Activated CD4-positive, alpha-beta memory T cell treated with anti-CD3 and anti-CD28 coated beads, Interleukin-2, amount 10 ng/mL, durations not matched to agents 7 days and 5 days (primary cell): ENCODE measurements at regions not wholly inside any gene's neighbourhood (a gene's known extent, or its start where the extent isn't known, plus 50 kb on each side); places are given as distances from the start of the nearest gene placed in this dataset.

Source experiments
- CTCF ChIA-PET: fragments of 350-600 bp; sonication (Branson Sonifier 250); formaldehyde crosslinking; loops from one replicate; lab custom pipeline; 2021; ENCODE audit warnings: antibody characterized with exemption, inconsistent platforms; lab: Charles Lee
- POLR2A ChIA-PET: fragments of 350-600 bp; sonication (Branson Sonifier 250); formaldehyde crosslinking; loops from one replicate; lab custom pipeline; 2021; ENCODE audit warnings: antibody characterized with exemption; lab: Charles Lee
- DNase-seq: peaks from one replicate; pipeline ENCODE4 v3.0.0-alpha.2; 2020
- H3K27ac Mint-ChIP-seq: one replicate; pipeline ENCODE4 v1.8.0; 2021; ENCODE audit warnings: mild to moderate bottlenecking, mixed read lengths
- H3K27me3 Mint-ChIP-seq: one replicate; pipeline ENCODE4 v1.8.0; 2021; ENCODE audit warnings: mixed read lengths
- H3K36me3 Mint-ChIP-seq: one replicate; pipeline ENCODE4 v1.8.0; 2021; ENCODE audit warnings: low read depth, mixed read lengths
- H3K4me1 Mint-ChIP-seq: one replicate; pipeline ENCODE4 v1.8.0; 2021; ENCODE audit warnings: mixed read lengths
- H3K4me3 Mint-ChIP-seq: one replicate; pipeline ENCODE4 v1.8.0; 2021; ENCODE audit warnings: mild to moderate bottlenecking, mixed read lengths
- H3K9me3 Mint-ChIP-seq: one replicate; pipeline ENCODE4 v1.8.0; 2021; ENCODE audit warnings: mixed read lengths

GRCh38 chr3:189457631-189458412 lies 173.4 kb upstream of the TP63 start:
- Mint-ChIP-seq H3K36me3 (no peaks in the 10 kb centered on the region), H3K4me1 (no peaks in the 10 kb centered on the region), H3K27me3 (no peaks in the 10 kb centered on the region), H3K9me3 (peaks cover 3% of the 10 kb centered on the region), H3K4me3 (no peak overlapping the region), H3K27ac (no peak overlapping the region)
- DNase-seq, result no peak
- ChIA-PET CTCF (interaction anchor here (0.7 kb wide), 1 partner anchor 28 kb away, joined by 3 read pairs; no protein-coding TSS in a partner anchor), POLR2A (no interaction called here)

GRCh38 chr3:189458528-189458927 lies 172.7 kb upstream of the TP63 start:
- Mint-ChIP-seq H3K4me3 (no peak overlapping the region), H3K4me1 (no peaks in the 10 kb centered on the region), H3K27ac (no peak overlapping the region), H3K27me3 (no peaks in the 10 kb centered on the region), H3K9me3 (peaks cover 3% of the 10 kb centered on the region), H3K36me3 (no peaks in the 10 kb centered on the region)
- CTCF ChIA-PET, result interaction anchor here (0.7 kb wide), 1 partner anchor 27 kb away, joined by 3 read pairs; no protein-coding TSS in a partner anchor
- POLR2A ChIA-PET, result no interaction called here
- no peak for DNase-seq

- ChIA-PET POLR2A (no interaction called here), CTCF (no interaction called here)
- H3K4me3 Mint-ChIP-seq, result no peak overlapping the region
- no peak overlapping the region for H3K27ac Mint-ChIP-seq
- H3K27me3 Mint-ChIP-seq, result no peaks in the 10 kb centered on the region
- H3K4me1 Mint-ChIP-seq, result no peaks in the 10 kb centered on the region
- no peak for DNase-seq
- H3K9me3 Mint-ChIP-seq, result peaks cover 3% of the 10 kb centered on the region
- H3K36me3 Mint-ChIP-seq, result no peaks in the 10 kb centered on the region
Measured at GRCh38 chr3:189459231-189459630, 172.0 kb upstream of the TP63 start.

GRCh38 chr3:189460511-189460910 lies 170.7 kb upstream of the TP63 start:
- CTCF ChIA-PET, result no interaction called here

GRCh38 chr3:189464799-189465198 lies 166.4 kb upstream of the TP63 start:
- no peaks in the 10 kb centered on the region for H3K27me3 Mint-ChIP-seq
- ChIA-PET POLR2A (no interaction called here), CTCF (no interaction called here)
- H3K36me3 Mint-ChIP-seq, result no peaks in the 10 kb centered on the region
- H3K9me3 Mint-ChIP-seq, result no peaks in the 10 kb centered on the region
- H3K27ac Mint-ChIP-seq, result no peak overlapping the region
- no peak overlapping the region for H3K4me3 Mint-ChIP-seq
- no peak for DNase-seq
- peaks cover 2% of the 10 kb centered on the region for H3K4me1 Mint-ChIP-seq

More at GRCh38 chr3:189460511-189460910, 170.7 kb upstream of the TP63 start:
- POLR2A ChIA-PET, result no interaction called here
- H3K4me1 Mint-ChIP-seq, result no peaks in the 10 kb centered on the region
- no peak for DNase-seq
- H3K9me3 Mint-ChIP-seq, result no peaks in the 10 kb centered on the region
- no peak overlapping the region for H3K27ac Mint-ChIP-seq
- H3K36me3 Mint-ChIP-seq, result no peaks in the 10 kb centered on the region
- no peaks in the 10 kb centered on the region for H3K27me3 Mint-ChIP-seq
- H3K4me3 Mint-ChIP-seq, result no peak overlapping the region

GRCh38 chr3:189466004-189466403 lies 165.2 kb upstream of the TP63 start:
- Mint-ChIP-seq H3K27me3 (no peaks in the 10 kb centered on the region), H3K27ac (no peak overlapping the region), H3K9me3 (no peaks in the 10 kb centered on the region), H3K36me3 (no peaks in the 10 kb centered on the region), H3K4me1 (peaks cover 2% of the 10 kb centered on the region), H3K4me3 (no peak overlapping the region)
- ChIA-PET POLR2A (no interaction called here), CTCF (no interaction called here)
- no peak for DNase-seq

GRCh38 chr3:189467451-189467850 lies 163.7 kb upstream of the TP63 start:
- Mint-ChIP-seq H3K36me3 (no peaks in the 10 kb centered on the region), H3K9me3 (no peaks in the 10 kb centered on the region), H3K27ac (no peak overlapping the region), H3K27me3 (no peaks in the 10 kb centered on the region), H3K4me1 (peaks cover 2% of the 10 kb centered on the region), H3K4me3 (no peak overlapping the region)
- CTCF ChIA-PET, result no interaction called here
- POLR2A ChIA-PET, result no interaction called here
- no peak for DNase-seq

- Mint-ChIP-seq H3K27me3 (peaks cover 2% of the 10 kb centered on the region), H3K36me3 (no peaks in the 10 kb centered on the region), H3K4me3 (no peak overlapping the region), H3K9me3 (no peaks in the 10 kb centered on the region), H3K4me1 (no peaks in the 10 kb centered on the region), H3K27ac (no peak overlapping the region)
- POLR2A ChIA-PET, result no interaction called here
- no peak for DNase-seq
- CTCF ChIA-PET, result no interaction called here
Measured at GRCh38 chr3:189474944-189475343, 156.2 kb upstream of the TP63 start.

GRCh38 chr3:189477614-189478013 lies 153.6 kb upstream of the TP63 start:
- peaks cover 2% of the 10 kb centered on the region for H3K27me3 Mint-ChIP-seq
- no peaks in the 10 kb centered on the region for H3K4me1 Mint-ChIP-seq
- no peak overlapping the region for H3K27ac Mint-ChIP-seq
- POLR2A ChIA-PET, result no interaction called here
- H3K9me3 Mint-ChIP-seq, result no peaks in the 10 kb centered on the region
- no peaks in the 10 kb centered on the region for H3K36me3 Mint-ChIP-seq
- CTCF ChIA-PET, result no interaction called here
- DNase-seq, result no peak
- H3K4me3 Mint-ChIP-seq, result no peak overlapping the region

- Mint-ChIP-seq H3K36me3 (no peaks in the 10 kb centered on the region), H3K4me1 (no peaks in the 10 kb centered on the region), H3K27ac (no peak overlapping the region), H3K4me3 (no peak overlapping the region), H3K27me3 (no peaks in the 10 kb centered on the region), H3K9me3 (no peaks in the 10 kb centered on the region)
- POLR2A ChIA-PET, result no interaction called here
- no peak for DNase-seq
- CTCF ChIA-PET, result no interaction called here
Measured at GRCh38 chr3:189486556-189486955, 144.6 kb upstream of the TP63 start.

GRCh38 chr3:189488241-189488767 lies 142.9 kb upstream of the TP63 start:
- ChIA-PET POLR2A (no interaction called here), CTCF (interaction anchor here (0.7 kb wide), 1 partner anchor 216 kb away, joined by 3 read pairs; no protein-coding TSS in a partner anchor)
- no peak overlapping the region for H3K27ac Mint-ChIP-seq
- no peaks in the 10 kb centered on the region for H3K4me1 Mint-ChIP-seq
- no peak for DNase-seq
- H3K36me3 Mint-ChIP-seq, result no peaks in the 10 kb centered on the region
- no peak overlapping the region for H3K4me3 Mint-ChIP-seq
- no peaks in the 10 kb centered on the region for H3K9me3 Mint-ChIP-seq
- no peaks in the 10 kb centered on the region for H3K27me3 Mint-ChIP-seq

GRCh38 chr3:189490337-189490736 lies 140.9 kb upstream of the TP63 start:
- Mint-ChIP-seq H3K36me3 (no peaks in the 10 kb centered on the region), H3K4me1 (no peaks in the 10 kb centered on the region), H3K27me3 (no peaks in the 10 kb centered on the region), H3K27ac (no peak overlapping the region), H3K4me3 (no peak overlapping the region), H3K9me3 (no peaks in the 10 kb centered on the region)
- no peak for DNase-seq
- ChIA-PET CTCF (no interaction called here), POLR2A (no interaction called here)

- Mint-ChIP-seq H3K9me3 (no peaks in the 10 kb centered on the region), H3K4me3 (no peak overlapping the region), H3K36me3 (no peaks in the 10 kb centered on the region), H3K4me1 (no peaks in the 10 kb centered on the region), H3K27ac (no peak overlapping the region), H3K27me3 (no peaks in the 10 kb centered on the region)
- ChIA-PET POLR2A (no interaction called here), CTCF (no interaction called here)
- no peak for DNase-seq
Measured at GRCh38 chr3:189490749-189491148, 140.4 kb upstream of the TP63 start.

- DNase-seq, result no peak
- ChIA-PET POLR2A (no interaction called here), CTCF (no interaction called here)
- no peak overlapping the region for H3K27ac Mint-ChIP-seq
- no peaks in the 10 kb centered on the region for H3K4me1 Mint-ChIP-seq
- no peak overlapping the region for H3K4me3 Mint-ChIP-seq
- H3K27me3 Mint-ChIP-seq, result no peaks in the 10 kb centered on the region
- H3K9me3 Mint-ChIP-seq, result no peaks in the 10 kb centered on the region
- H3K36me3 Mint-ChIP-seq, result no peaks in the 10 kb centered on the region
Measured at GRCh38 chr3:189491831-189492230, 139.4 kb upstream of the TP63 start.
